Neutrophil (primary cell): ENCODE measurements at regions not wholly inside any gene's neighbourhood (a gene's known extent, or its start where the extent isn't known, plus 50 kb on each side); places are given as distances from the start of the nearest gene placed in this dataset.

Source experiments
- H3K27ac ChIP-seq: fragments of 200-600 bp; sonication (generic); 2 replicates; pipeline ENCODE4 v1.5.1; 2016; ENCODE audit warnings: mild to moderate bottlenecking, moderate library complexity
- H3K27me3 ChIP-seq: fragments of 200-600 bp; sonication (generic); 2 replicates; pipeline ENCODE4 v1.6.0; 2016; ENCODE audit warnings: mild to moderate bottlenecking
- H3K36me3 ChIP-seq: fragments of 200-600 bp; sonication (generic); 2 replicates; pipeline ENCODE4 v1.5.1; 2017
- H3K4me1 ChIP-seq, 2 experiments: fragments of 200-600 bp in 1 of 2; sonication (generic) in 1 of 2; 1 replicate in 1 of 2; 2 replicates in 1 of 2; pipeline versions ENCODE4 v1.5.1 to v1.6.1; 2013 to 2016; ENCODE audit warnings: low read depth in 1 of 2, low read length in 1 of 2, mild to moderate bottlenecking in 1 of 2, moderate library complexity in 1 of 2; ENCODE audit not compliant: control insufficient read depth in 1 of 2, insufficient read depth in 1 of 2
- H3K4me3 ChIP-seq, 2 experiments: fragments of 200-600 bp in 1 of 2; sonication (generic) in 1 of 2; 1 replicate in 1 of 2; 2 replicates in 1 of 2; pipeline ENCODE4 v1.5.1; 2013 to 2016; ENCODE audit warnings: low read depth in 1 of 2, low read length in 1 of 2, mild to moderate bottlenecking in 1 of 2, moderate library complexity in 1 of 2
- H3K9me3 ChIP-seq: fragments of 200-600 bp; sonication (generic); 2 replicates; pipeline ENCODE4 v1.5.1; 2016
- TF ChIP-seq, protein P1 (sequence below): fragments of 200-600 bp; sonication (generic); IDR thresholded peaks from 2 replicates; pipeline ENCODE4 v1.5.1; 2016; ENCODE audit warnings: antibody characterized with exemption

DNA sequence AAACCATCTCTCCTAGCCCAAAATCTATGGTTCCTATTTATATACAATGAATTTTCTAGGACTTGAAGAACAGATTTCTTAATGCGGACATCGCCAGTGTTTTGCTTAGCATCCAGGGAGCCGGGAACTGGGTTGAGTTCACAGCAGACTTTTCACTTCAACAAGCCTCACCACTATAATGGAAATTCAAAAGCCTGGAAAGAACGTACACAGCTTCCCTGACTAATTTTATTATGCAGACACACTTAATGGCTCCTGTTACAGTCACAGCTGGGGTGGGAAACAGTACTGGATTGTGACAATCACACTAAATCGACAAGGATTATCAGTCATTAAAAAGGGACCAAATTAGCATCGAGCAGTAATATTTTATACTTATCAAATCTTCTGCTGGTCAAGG lies 129.2 kb upstream of the BNIP2 start:
- peaks cover 41% of the 10 kb centered on the region for H3K27me3 ChIP-seq
- no peak overlapping the region for H3K4me3 ChIP-seq

DNA sequence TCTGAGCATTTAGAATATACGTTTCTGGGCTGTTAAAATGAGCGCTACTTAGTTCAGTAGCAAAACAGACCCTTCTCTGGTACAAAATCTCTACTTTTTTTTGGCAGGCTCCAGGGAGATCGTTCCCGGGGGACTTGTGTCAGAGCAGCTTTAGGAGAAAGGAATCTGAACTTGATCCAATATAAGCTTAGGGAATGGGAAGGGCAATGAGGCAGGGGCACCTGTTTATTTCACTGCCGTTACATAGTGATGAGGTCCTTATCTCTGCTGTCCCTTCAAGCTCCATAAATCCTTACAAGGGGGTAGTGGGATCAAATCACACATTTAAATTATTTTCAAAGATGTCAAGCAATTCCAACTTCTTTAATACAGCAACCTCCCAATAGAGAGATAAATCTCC lies 128.7 kb upstream of the BNIP2 start:
- H3K27me3 ChIP-seq, result peaks cover 46% of the 10 kb centered on the region
- H3K36me3 ChIP-seq, result no peaks in the 10 kb centered on the region
- no peak overlapping the region for H3K4me3 ChIP-seq
- no peaks in the 10 kb centered on the region for H3K4me1 ChIP-seq
- H3K9me3 ChIP-seq, result no peaks in the 10 kb centered on the region
- no peak overlapping the region for H3K27ac ChIP-seq
- TF ChIP-seq, protein P1, sequence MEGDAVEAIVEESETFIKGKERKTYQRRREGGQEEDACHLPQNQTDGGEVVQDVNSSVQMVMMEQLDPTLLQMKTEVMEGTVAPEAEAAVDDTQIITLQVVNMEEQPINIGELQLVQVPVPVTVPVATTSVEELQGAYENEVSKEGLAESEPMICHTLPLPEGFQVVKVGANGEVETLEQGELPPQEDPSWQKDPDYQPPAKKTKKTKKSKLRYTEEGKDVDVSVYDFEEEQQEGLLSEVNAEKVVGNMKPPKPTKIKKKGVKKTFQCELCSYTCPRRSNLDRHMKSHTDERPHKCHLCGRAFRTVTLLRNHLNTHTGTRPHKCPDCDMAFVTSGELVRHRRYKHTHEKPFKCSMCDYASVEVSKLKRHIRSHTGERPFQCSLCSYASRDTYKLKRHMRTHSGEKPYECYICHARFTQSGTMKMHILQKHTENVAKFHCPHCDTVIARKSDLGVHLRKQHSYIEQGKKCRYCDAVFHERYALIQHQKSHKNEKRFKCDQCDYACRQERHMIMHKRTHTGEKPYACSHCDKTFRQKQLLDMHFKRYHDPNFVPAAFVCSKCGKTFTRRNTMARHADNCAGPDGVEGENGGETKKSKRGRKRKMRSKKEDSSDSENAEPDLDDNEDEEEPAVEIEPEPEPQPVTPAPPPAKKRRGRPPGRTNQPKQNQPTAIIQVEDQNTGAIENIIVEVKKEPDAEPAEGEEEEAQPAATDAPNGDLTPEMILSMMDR, result no peak

More for the DNA sequence above, 129.2 kb upstream of the BNIP2 start:
- TF ChIP-seq, protein P1, result no peak
- Histone ChIP-seq H3K9me3 (no peaks in the 10 kb centered on the region), H3K36me3 (no peaks in the 10 kb centered on the region), H3K27ac (no peak overlapping the region), H3K4me1 (no peaks in the 10 kb centered on the region)

DNA sequence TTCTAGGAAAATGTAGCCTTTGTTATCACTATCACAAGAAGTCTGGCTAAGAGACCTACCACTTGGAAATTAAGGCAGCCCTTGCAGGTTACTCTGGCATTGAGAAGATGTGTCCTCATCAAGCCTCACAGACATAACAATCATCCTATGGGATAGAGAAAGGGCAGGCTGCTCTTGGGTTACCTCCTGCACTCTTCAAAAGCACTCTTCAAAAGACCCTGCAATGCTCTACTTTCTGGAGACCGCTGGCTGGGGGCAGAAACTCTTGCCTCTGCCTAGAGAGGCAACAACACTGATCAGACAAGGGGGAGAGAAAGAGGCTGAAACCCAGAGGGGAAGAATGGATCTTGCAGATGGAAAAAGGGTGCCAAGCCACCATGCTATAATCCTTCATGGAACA lies 127.9 kb upstream of the BNIP2 start:
- TF ChIP-seq, protein P1, result no peak
- Histone ChIP-seq H3K36me3 (no peaks in the 10 kb centered on the region), H3K4me1 (no peaks in the 10 kb centered on the region), H3K4me3 (no peak overlapping the region), H3K27me3 (peaks cover 46% of the 10 kb centered on the region), H3K27ac (no peak overlapping the region), H3K9me3 (no peaks in the 10 kb centered on the region)

DNA sequence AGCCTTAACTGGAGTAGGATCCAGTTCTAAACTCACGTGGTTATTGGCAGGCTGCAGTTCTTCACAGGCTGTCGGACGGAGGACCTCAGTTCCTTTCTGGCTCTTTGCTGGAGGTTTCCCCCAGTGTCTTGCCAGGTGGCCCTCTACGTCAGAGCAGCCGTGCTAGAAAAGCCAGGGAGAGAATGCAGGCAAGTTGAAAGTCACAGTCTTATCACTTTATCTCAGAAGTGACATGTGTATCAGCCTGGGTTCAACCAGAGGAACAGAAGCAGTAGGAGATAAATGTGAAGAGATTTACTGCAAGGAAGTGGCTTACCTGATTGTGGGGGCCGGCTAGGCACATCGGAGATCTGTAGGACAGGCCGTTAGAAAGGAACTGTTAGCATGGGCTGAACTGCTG lies 125.3 kb upstream of the BNIP2 start:
- H3K36me3 ChIP-seq, result no peaks in the 10 kb centered on the region
- peaks cover 46% of the 10 kb centered on the region for H3K27me3 ChIP-seq
- H3K27ac ChIP-seq, result no peak overlapping the region
- H3K9me3 ChIP-seq, result no peaks in the 10 kb centered on the region
- H3K4me1 ChIP-seq, result no peaks in the 10 kb centered on the region
- TF ChIP-seq, protein P1, result no peak
- no peak overlapping the region for H3K4me3 ChIP-seq

DNA sequence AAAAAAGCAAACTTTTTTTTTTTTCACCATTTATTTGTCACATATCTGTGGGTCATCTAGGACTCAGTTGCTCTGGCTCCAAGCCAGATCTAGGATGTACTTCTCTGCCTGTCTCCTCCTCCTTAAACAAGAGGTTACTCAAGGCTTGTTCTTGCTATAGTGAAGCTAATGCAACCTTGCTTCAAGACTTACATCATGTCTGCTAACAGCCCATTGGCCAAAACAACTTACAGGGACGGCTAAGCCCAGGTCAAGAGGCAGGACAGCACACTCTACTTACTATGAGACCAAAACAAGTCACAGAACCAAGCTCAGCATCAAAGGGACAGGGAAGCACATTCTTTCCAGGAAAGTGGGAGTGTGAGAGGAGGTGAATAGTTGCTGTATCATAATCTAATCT lies 123.8 kb upstream of the BNIP2 start:
- Histone ChIP-seq H3K27ac (no peak overlapping the region), H3K4me1 (no peaks in the 10 kb centered on the region), H3K9me3 (no peaks in the 10 kb centered on the region), H3K27me3 (peaks cover 43% of the 10 kb centered on the region), H3K36me3 (no peaks in the 10 kb centered on the region), H3K4me3 (no peak overlapping the region)
- TF ChIP-seq, protein P1, result no peak
